Fibroblast of mammary gland (primary cell): ENCODE measurements at regions not wholly inside any gene's neighbourhood (a gene's known extent, or its start where the extent isn't known, plus 50 kb on each side); places are given as distances from the start of the nearest gene placed in this dataset.

ENCODE experiments used
- DNase-seq: peaks from one replicate; pipeline ENCODE4 v3.0.0-alpha.2; 2010; ENCODE audit warnings: low read depth
- H3K4me3 ChIP-seq: 2 replicates; pipeline ENCODE4 v1.5.1; 2011; ENCODE audit warnings: low read depth, mild to moderate bottlenecking, low read length, moderate library complexity; ENCODE audit not compliant: control insufficient read depth
- TF ChIP-seq, protein P1 (sequence below): conservative IDR thresholded peaks from 2 replicates; pipeline ENCODE4 v1.5.1; 2011; ENCODE audit warnings: low read depth, low read length, inconsistent platforms; ENCODE audit not compliant: control insufficient read depth, insufficient read depth

GRCh38 chr1:55309786-55310504, 94.8 kb upstream of the USP24 start:
- no peak for DNase-seq
- TF ChIP-seq, protein P1, sequence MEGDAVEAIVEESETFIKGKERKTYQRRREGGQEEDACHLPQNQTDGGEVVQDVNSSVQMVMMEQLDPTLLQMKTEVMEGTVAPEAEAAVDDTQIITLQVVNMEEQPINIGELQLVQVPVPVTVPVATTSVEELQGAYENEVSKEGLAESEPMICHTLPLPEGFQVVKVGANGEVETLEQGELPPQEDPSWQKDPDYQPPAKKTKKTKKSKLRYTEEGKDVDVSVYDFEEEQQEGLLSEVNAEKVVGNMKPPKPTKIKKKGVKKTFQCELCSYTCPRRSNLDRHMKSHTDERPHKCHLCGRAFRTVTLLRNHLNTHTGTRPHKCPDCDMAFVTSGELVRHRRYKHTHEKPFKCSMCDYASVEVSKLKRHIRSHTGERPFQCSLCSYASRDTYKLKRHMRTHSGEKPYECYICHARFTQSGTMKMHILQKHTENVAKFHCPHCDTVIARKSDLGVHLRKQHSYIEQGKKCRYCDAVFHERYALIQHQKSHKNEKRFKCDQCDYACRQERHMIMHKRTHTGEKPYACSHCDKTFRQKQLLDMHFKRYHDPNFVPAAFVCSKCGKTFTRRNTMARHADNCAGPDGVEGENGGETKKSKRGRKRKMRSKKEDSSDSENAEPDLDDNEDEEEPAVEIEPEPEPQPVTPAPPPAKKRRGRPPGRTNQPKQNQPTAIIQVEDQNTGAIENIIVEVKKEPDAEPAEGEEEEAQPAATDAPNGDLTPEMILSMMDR: no peak
- no peak overlapping the region for H3K4me3 ChIP-seq

GRCh38 chr1:55309053-55309452, 93.9 kb upstream of the USP24 start:
- DNase-seq: peak; percentile 84
- H3K4me3 ChIP-seq: no peak overlapping the region
- TF ChIP-seq, protein P1: no peak

DNA sequence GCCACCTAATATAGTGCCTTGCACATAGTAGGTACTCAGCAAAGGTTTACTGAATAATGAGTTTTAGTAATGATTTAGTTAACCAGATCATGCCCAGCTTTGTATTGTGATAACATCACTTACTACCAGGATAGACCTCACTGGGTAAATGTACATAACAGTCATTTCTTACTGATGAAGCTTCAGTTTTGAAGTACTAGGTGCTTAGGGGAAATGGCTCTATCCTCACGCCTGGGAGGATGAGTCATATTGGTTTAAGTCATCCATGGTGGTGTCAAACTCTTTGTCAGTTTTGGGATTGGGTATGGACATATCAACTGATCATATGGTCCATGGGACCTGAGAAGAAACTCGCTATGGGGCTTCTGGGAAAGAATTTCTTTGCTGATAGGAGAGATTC, 90.6 kb upstream of the USP24 start:
- DNase-seq: peak; percentile 48
- TF ChIP-seq, protein P1: no peak
- no peak overlapping the region for H3K4me3 ChIP-seq

- TF ChIP-seq, protein P1: no peak
- H3K4me3 ChIP-seq: no peak overlapping the region
- no peak for DNase-seq
These were observed 89.1 kb upstream of the USP24 start for GRCh38 chr1:55304229-55304740.

- no peak overlapping the region for H3K4me3 ChIP-seq
- no peak for DNase-seq
- TF ChIP-seq, protein P1: no peak
These were observed 87.8 kb upstream of the USP24 start for GRCh38 chr1:55302972-55303371.

GRCh38 chr1:55301912-55302311, 86.7 kb upstream of the USP24 start:
- DNase-seq: no peak
- H3K4me3 ChIP-seq: no peak overlapping the region
- TF ChIP-seq, protein P1: no peak

DNA sequence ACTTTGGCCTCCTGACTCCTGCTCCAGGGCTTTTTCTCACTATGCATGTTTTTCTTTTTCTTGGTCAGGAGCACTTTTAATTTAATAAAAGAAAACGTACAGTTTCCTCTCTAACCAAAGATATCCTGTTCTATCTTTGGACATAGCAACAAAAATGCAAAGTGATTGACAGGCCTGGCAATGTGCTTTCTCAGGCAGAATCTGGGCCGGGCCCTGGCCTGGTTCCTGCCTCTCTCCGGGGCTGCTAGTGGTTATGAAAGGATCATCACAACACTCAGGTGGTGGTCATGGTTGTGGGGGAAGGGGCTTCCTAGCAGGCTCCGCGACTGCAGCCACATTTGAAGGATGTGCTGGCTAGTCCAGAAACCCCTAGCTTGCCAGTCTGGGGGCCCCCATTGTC, 85.8 kb upstream of the USP24 start:
- no peak for DNase-seq
- TF ChIP-seq, protein P1: no peak
- no peak overlapping the region for H3K4me3 ChIP-seq
